IMR-90 (cell line): ENCODE measurements at regions not wholly inside any gene's neighbourhood (a gene's known extent, or its start where the extent isn't known, plus 50 kb on each side); places are given as distances from the start of the nearest gene placed in this dataset.

Experiments used
- ATAC-seq: fragments of 200-7000 bp; cut with Tn5 transposase; 2 replicates; pipeline ENCODE4 v1.9.1; 2020; ENCODE audit warnings: low read depth, mild to moderate bottlenecking, moderate library complexity
- BruUV-seq: library from RNA; stranded (reverse); fragments of 400-500 nt; replicated peaks from 2 replicates; lab custom pipeline; 2021; lab: Mats Ljungman, UMichigan
- CTCF ChIA-PET: fragments of 300-600 bp; formaldehyde crosslinking; extraction: SDS; loops from one replicate; lab custom pipeline; 2021; ENCODE audit warnings: antibody characterized with exemption; lab: Yijun Ruan, JAX
- POLR2A ChIA-PET: fragments of 300-600 bp; sonication (Branson Sonifier 250); formaldehyde crosslinking; loops from one replicate; lab custom pipeline; 2022; ENCODE audit warnings: antibody characterized with exemption; ENCODE audit not compliant: unreplicated experiment; lab: Charles Lee
- DNase-seq: peaks from one replicate; pipeline ENCODE4 v3.0.0; 2013
- H2AFZ ChIP-seq: replicated peaks from 2 replicates; pipeline ENCODE3; 2013; ENCODE audit warnings: low read length, mild to moderate bottlenecking; ENCODE audit not compliant: poor library complexity
- H2AK5ac ChIP-seq: 2 replicates; pipeline ENCODE4 v1.6.1; 2013; ENCODE audit warnings: low read depth, low read length, inconsistent platforms
- H2AK9ac ChIP-seq: replicated peaks from 2 replicates; pipeline ENCODE3; 2013; ENCODE audit warnings: mild to moderate bottlenecking, low read depth, low read length, moderate library complexity; ENCODE audit not compliant: poor library complexity
- H2BK120ac ChIP-seq: 2 replicates; pipeline ENCODE4 v1.6.1; 2013; ENCODE audit warnings: low read depth, low read length, inconsistent platforms
- H2BK15ac ChIP-seq: 3 replicates; pipeline ENCODE4 v1.6.1; 2013; ENCODE audit warnings: low read depth, low read length, inconsistent platforms
- H2BK20ac ChIP-seq: 2 replicates; pipeline ENCODE4 v1.6.1; 2013; ENCODE audit warnings: low read depth, mild to moderate bottlenecking, inconsistent platforms, low read length, moderate library complexity
- H2BK5ac ChIP-seq: 2 replicates; pipeline ENCODE4 v1.6.1; 2013; ENCODE audit warnings: mild to moderate bottlenecking, low read depth, low read length, inconsistent platforms; ENCODE audit not compliant: poor library complexity, severe bottlenecking
- H3K14ac ChIP-seq: replicated peaks from 2 replicates; pipeline ENCODE4 v1.6.1; 2013; ENCODE audit warnings: low read depth, low read length, inconsistent platforms
- H3K18ac ChIP-seq: 2 replicates; pipeline ENCODE4 v1.6.1; 2013; ENCODE audit warnings: low read depth, low read length, control low read depth
- H3K23ac ChIP-seq: 2 replicates; pipeline ENCODE4 v1.6.1; 2013; ENCODE audit warnings: low read depth, low read length, inconsistent platforms
- H3K27ac ChIP-seq: 2 replicates; pipeline ENCODE4 v1.5.1; 2013; ENCODE audit warnings: mild to moderate bottlenecking, control low read depth, low read length; ENCODE audit not compliant: insufficient read depth
- H3K27me3 ChIP-seq: 2 replicates; pipeline ENCODE4 v1.6.1; 2013; ENCODE audit warnings: low read length; ENCODE audit not compliant: control insufficient read depth, insufficient read depth
- H3K36me3 ChIP-seq: 2 replicates; pipeline ENCODE4 v1.6.1; 2013; ENCODE audit warnings: low read length, mixed read lengths; ENCODE audit not compliant: control insufficient read depth, insufficient read depth
- H3K4ac ChIP-seq: 2 replicates; pipeline ENCODE4 v1.6.1; 2013; ENCODE audit warnings: low read depth, low read length, inconsistent platforms
- H3K4me1 ChIP-seq: 2 replicates; pipeline ENCODE4 v1.6.1; 2013; ENCODE audit warnings: low read length, mixed read lengths; ENCODE audit not compliant: control insufficient read depth, insufficient read depth
- H3K4me2 ChIP-seq: 2 replicates; pipeline ENCODE4 v1.6.1; 2013; ENCODE audit warnings: low read depth, mild to moderate bottlenecking, control low read depth, low read length, moderate library complexity
- H3K4me3 ChIP-seq: 2 replicates; pipeline ENCODE4 v1.5.1; 2013; ENCODE audit warnings: low read depth, mild to moderate bottlenecking, control low read depth, low read length, moderate library complexity; ENCODE audit not compliant: insufficient read depth
- H3K56ac ChIP-seq: 2 replicates; pipeline ENCODE4 v1.6.1; 2013; ENCODE audit warnings: low read length, inconsistent platforms; ENCODE audit not compliant: insufficient read depth; ENCODE audit errors: extremely low read depth
- H3K79me1 ChIP-seq, 2 experiments: 2 replicates each; pipeline ENCODE4 v1.6.1; 2013; ENCODE audit warnings: low read length in 2 of 2, inconsistent platforms in 1 of 2, low read depth in 1 of 2
- H3K9ac ChIP-seq: 2 replicates; pipeline ENCODE4 v1.6.1; 2013; ENCODE audit warnings: low read depth, low read length, control low read depth
- H3K9me1 ChIP-seq: 2 replicates; pipeline ENCODE4 v1.6.1; 2013; ENCODE audit warnings: low read length, inconsistent platforms; ENCODE audit not compliant: insufficient read depth
- H3K9me3 ChIP-seq: 2 replicates; pipeline ENCODE4 v1.6.1; 2013; ENCODE audit warnings: low read length; ENCODE audit not compliant: control insufficient read depth, insufficient read depth
- H4K20me1 ChIP-seq: 2 replicates; pipeline ENCODE4 v1.6.1; 2013; ENCODE audit warnings: low read length, inconsistent platforms; ENCODE audit not compliant: insufficient read depth
- H4K5ac ChIP-seq: 2 replicates; pipeline ENCODE4 v1.6.1; 2013; ENCODE audit warnings: mild to moderate bottlenecking, low read depth, low read length, control low read depth
- H4K8ac ChIP-seq, 2 experiments: 2 replicates each; pipeline ENCODE4 v1.6.1; 2013; ENCODE audit warnings: low read depth in 2 of 2, low read length in 2 of 2, control low read depth in 1 of 2, inconsistent platforms in 1 of 2
- H4K91ac ChIP-seq: 2 replicates; pipeline ENCODE4 v1.6.1; 2013; ENCODE audit warnings: low read depth, low read length, inconsistent platforms; ENCODE audit not compliant: insufficient read depth
- BHLHE40 ChIP-seq: fragments of 150-350 bp; IDR thresholded peaks from 2 replicates; pipeline ENCODE4 v1.6.1; 2016; ENCODE audit warnings: mild to moderate bottlenecking, low read depth, low read length
- CHD1 ChIP-seq: IDR thresholded peaks from 2 replicates; pipeline ENCODE4 v1.6.1; 2012; ENCODE audit warnings: low read depth, low read length, improper control_type of control experiment
- CTCF ChIP-seq: conservative IDR thresholded peaks from 2 replicates; pipeline ENCODE4 v1.5.1; 2012; ENCODE audit warnings: mild to moderate bottlenecking, low read depth, low read length, improper control_type of control experiment
- FOS ChIP-seq: fragments of 150-350 bp; IDR thresholded peaks from 2 replicates; pipeline ENCODE4 v1.6.1; 2016; ENCODE audit warnings: low read depth, low read length
- MAFK ChIP-seq: IDR thresholded peaks from 2 replicates; pipeline ENCODE4 v1.6.1; 2012; ENCODE audit warnings: low read depth, low read length, improper control_type of control experiment
- MXI1 ChIP-seq: IDR thresholded peaks from 2 replicates; pipeline ENCODE4 v1.6.1; 2012; ENCODE audit warnings: low read depth, mild to moderate bottlenecking, low read length, moderate library complexity, borderline replicate concordance
- NFE2L2 ChIP-seq: fragments of 150-350 bp; IDR thresholded peaks from 2 replicates; pipeline ENCODE4 v1.6.1; 2016; ENCODE audit warnings: low read depth, mild to moderate bottlenecking, low read length
- POLR2A ChIP-seq: IDR thresholded peaks from 2 replicates; pipeline ENCODE4 v1.6.1; 2012; ENCODE audit warnings: mild to moderate bottlenecking, low read depth, low read length
- RCOR1 ChIP-seq: IDR thresholded peaks from 2 replicates; pipeline ENCODE4 v1.6.1; 2012; ENCODE audit warnings: mild to moderate bottlenecking, low read length, improper control_type of control experiment; ENCODE audit not compliant: insufficient replicate concordance
- RFX5 ChIP-seq: IDR thresholded peaks from 2 replicates; pipeline ENCODE4 v1.8.0; 2012; ENCODE audit warnings: low read depth, mild to moderate bottlenecking, low read length, moderate library complexity
- SMC3 ChIP-seq: fragments of 150-350 bp; IDR thresholded peaks from 2 replicates; pipeline ENCODE4 v1.6.1; 2016; ENCODE audit warnings: low read depth, mild to moderate bottlenecking, antibody characterized with exemption, low read length, moderate library complexity
- WGBS, 2 experiments: methylation state at CpG; one replicate each; pipeline versions ENCODE4 v1.1.5 to v1.1.7; 2013; ENCODE audit warnings: missing lambda C conversion rate in 2 of 2; ENCODE audit not compliant: insufficient read length in 1 of 2; ENCODE audit errors: extremely low coverage in 2 of 2; 5-methylcytosine and 5-hydroxymethylcytosine counted together
- dilution Hi-C: fragments of 300-500 bp; cut with HindIII; formaldehyde crosslinking; loops from one replicate; pipeline ENCODE4 v1.14.3; 2018; ENCODE audit warnings: low sequenced_read_pairs; ENCODE audit not compliant: unreplicated experiment
- in situ Hi-C: fragments of 300-500 bp; cut with MboI; formaldehyde crosslinking; loops from 3 replicates; pipeline ENCODE4 v1.14.3; 2019; ENCODE audit warnings: low sequenced_read_pairs, inconsistent platforms, mixed read lengths
- intact Hi-C: fragments of 100-400 bp; cut with micrococcal nuclease; formaldehyde crosslinking; loops from 2 replicates; pipeline ENCODE4 v1.10.0; 2022

DNA sequence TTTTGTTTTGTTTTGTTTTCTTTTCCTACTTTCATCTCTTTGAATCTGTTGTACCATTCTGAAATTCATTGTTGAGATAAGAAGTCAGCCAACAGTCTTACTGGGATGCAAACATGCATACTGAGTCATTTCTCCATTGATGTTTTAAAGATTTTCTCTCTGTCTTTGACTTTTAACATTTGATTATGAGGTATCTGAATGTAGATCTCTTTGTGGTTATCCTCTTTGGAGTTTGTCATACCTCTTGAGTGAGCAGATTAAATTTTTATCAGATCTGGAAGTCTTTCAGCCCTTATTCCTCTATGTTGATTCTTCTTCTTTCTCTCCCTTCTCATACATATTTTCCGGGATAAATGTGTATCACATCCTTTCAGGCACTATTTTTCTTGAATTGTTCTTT is 406.9 kb upstream of the NCAM2 start:
- in situ Hi-C loops (no loop called here), intact Hi-C loops (no loop called here), dilution Hi-C loops (no loop called here)
- no peak overlapping the region for H2AK9ac ChIP-seq
- H3K36me3 ChIP-seq, result no peaks in the 10 kb centered on the region
- no peak overlapping the region for H4K8ac ChIP-seq
- no peaks in the 10 kb centered on the region; the same call in 1 of the 2 replicates for H3K9me3 ChIP-seq
- ChIA-PET CTCF (no interaction called here), POLR2A (no interaction called here)
- no peak overlapping the region for H3K4ac ChIP-seq
- H3K4me3 ChIP-seq, result no peak overlapping the region
- H2BK20ac ChIP-seq, result no peak overlapping the region
- no peaks in the 10 kb centered on the region for H3K9me1 ChIP-seq
- H2BK5ac ChIP-seq, result no peak overlapping the region
- H4K5ac ChIP-seq, result no peak overlapping the region
- no peaks in the 10 kb centered on the region for H3K27me3 ChIP-seq
- H4K91ac ChIP-seq, result no peak overlapping the region
- BruUV-seq, result no TSS peak
- no peak overlapping the region for H3K23ac ChIP-seq
- H2AK5ac ChIP-seq, result no peak overlapping the region
- no peak overlapping the region for H2BK15ac ChIP-seq
- H3K14ac ChIP-seq, result no peak overlapping the region
- no peak overlapping the region for H3K56ac ChIP-seq
- no peak for DNase-seq
- H3K4me2 ChIP-seq, result no peak overlapping the region
- H3K4me1 ChIP-seq, result no peaks in the 10 kb centered on the region
- no peak overlapping the region for H3K27ac ChIP-seq
- no peak overlapping the region for H2AFZ ChIP-seq
- TF ChIP-seq CTCF (no peak), FOS (no peak), BHLHE40 (no peak), SMC3 (no peak), MAFK (no peak), RCOR1 (no peak), POLR2A (no peak), MXI1 (no peak), NFE2L2 (no peak), CHD1 (no peak), RFX5 (no peak)
- ATAC-seq, result no peak
- no peaks in the 10 kb centered on the region for H3K79me1 ChIP-seq
- WGBS, 2 experiments, result no CpG with 5 or more reads among the region's 1 CpG
- H3K18ac ChIP-seq, result no peak overlapping the region
- no peaks in the 10 kb centered on the region for H4K20me1 ChIP-seq
- H3K9ac ChIP-seq, result no peak overlapping the region
- no peak overlapping the region for H2BK120ac ChIP-seq
